ENCODE measurements at regions not wholly inside any gene's neighbourhood (a gene's known extent, or its start where the extent isn't known, plus 50 kb on each side); places are given as distances from the start of the nearest gene placed in this dataset.
A peak's percentile ranks its signal among the peaks of the same experiment; 100 is the strongest.
"Not testable (repeated sequence)": the region's sequence is repeated elsewhere in the genome, so short reads cannot be mapped to it uniquely, and the experiment has no call there.

DNA sequence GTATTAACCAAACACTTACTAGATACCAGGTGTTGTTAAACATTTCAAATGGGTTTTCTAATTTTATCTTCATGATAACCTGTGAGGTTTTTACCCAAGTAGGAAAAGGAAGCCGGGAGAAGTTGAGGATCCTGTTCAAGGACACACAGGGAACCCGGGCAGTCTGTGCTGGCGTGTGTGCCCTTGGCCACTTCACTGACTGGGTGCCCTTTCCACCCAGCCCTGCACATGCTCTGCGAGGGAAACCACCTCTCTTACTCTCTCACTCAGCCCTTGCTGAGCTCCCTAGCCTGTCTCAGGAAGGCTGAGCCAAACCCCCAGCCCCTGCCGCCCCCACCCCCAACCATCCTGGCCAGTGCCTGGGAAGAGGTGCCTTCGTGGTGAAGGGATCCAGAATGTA, 51.8 kb downstream of the TEX44 start:
- Histone ChIP-seq H3K27ac (peak overlapping the region; percentile 84), H3K36me3 (no peaks in the 10 kb centered on the region), H3K27me3 (ENCODE audit: low read depth) (no peaks in the 10 kb centered on the region), H3K4me3 (no peak overlapping the region), H3K9me3 (no peaks in the 10 kb centered on the region), H3K4me1 (peaks cover 46% of the 10 kb centered on the region)
- TF ChIP-seq, protein P1, sequence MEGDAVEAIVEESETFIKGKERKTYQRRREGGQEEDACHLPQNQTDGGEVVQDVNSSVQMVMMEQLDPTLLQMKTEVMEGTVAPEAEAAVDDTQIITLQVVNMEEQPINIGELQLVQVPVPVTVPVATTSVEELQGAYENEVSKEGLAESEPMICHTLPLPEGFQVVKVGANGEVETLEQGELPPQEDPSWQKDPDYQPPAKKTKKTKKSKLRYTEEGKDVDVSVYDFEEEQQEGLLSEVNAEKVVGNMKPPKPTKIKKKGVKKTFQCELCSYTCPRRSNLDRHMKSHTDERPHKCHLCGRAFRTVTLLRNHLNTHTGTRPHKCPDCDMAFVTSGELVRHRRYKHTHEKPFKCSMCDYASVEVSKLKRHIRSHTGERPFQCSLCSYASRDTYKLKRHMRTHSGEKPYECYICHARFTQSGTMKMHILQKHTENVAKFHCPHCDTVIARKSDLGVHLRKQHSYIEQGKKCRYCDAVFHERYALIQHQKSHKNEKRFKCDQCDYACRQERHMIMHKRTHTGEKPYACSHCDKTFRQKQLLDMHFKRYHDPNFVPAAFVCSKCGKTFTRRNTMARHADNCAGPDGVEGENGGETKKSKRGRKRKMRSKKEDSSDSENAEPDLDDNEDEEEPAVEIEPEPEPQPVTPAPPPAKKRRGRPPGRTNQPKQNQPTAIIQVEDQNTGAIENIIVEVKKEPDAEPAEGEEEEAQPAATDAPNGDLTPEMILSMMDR (IDR thresholded peaks at IDR 0.05): no peak
- ATAC-seq (no peak), DNase-seq (no peak)
- intact Hi-C loops (cut with DNase I): no loop called here

DNA sequence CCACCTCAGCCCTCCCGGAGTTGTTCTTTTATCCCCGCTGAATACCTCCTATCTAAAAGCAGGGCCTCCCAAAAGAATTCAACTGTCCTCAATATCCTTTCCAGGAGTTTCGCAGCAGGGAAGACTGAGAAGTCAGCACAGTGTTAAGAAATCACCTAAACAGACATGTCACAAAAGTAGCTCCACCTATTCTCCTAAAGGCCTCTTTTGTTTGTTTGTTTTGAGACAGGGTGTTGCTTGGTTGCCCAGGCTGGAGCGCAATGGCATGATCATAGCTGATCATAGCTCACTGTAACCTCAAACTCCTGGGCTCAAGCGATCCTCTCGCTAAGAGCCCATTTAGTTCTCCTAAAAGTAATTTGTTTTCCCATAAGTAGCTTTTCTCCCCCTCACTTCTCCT, 53.8 kb downstream of the TEX44 start:
- H3K4me1 ChIP-seq: peaks cover 29% of the 10 kb centered on the region
- H3K36me3 ChIP-seq: no peaks in the 10 kb centered on the region
- no peaks in the 10 kb centered on the region for H3K9me3 ChIP-seq
- H3K27ac ChIP-seq: no peak overlapping the region
- ATAC-seq (peak; percentile 45 to 50), DNase-seq (no peak)
- TF ChIP-seq, protein P1 (IDR thresholded peaks at IDR 0.05): no peak
- no peak overlapping the region for H3K4me3 ChIP-seq
- H3K27me3 ChIP-seq (ENCODE audit: low read depth): no peaks in the 10 kb centered on the region
- intact Hi-C loops (cut with DNase I): no loop called here

DNA sequence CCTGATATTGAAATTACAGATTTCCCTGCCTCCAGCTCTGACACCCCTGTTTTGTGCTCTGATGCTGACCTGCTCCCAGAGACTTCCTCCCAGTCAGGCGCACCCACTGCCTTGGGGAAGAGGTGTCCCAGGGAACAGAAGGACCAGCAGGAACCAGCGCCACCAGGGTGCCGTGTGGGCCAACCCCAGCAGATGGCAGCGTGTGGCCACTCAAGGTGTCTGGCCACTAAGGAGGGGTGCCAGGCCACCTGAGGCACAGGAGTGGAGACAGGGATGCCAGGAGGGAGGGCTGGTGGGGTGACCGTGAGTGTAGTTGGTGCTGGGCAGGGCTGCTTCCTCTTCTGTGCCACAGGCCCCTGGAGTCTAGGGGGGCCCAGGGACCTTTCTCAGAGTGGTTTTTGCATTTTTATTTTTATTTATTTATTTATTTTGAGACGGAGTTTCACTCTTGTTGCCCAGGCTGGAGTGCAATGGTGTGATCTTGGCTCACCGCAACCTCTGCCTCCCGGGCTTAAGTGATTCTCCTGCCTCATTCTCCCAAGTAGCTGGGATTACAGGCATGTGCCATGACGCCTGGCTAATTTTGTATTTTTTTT, 56.0 kb downstream of the TEX44 start:
- H3K4me1 ChIP-seq: peaks cover 9% of the 10 kb centered on the region
- no peaks in the 10 kb centered on the region for H3K36me3 ChIP-seq
- TF ChIP-seq, protein P1 (IDR thresholded peaks at IDR 0.05): peak; percentile 79
- DNase-seq (peak; percentile 87), ATAC-seq (peak; percentile 91 to 94)
- no peaks in the 10 kb centered on the region for H3K27me3 ChIP-seq (ENCODE audit: low read depth)
- intact Hi-C loops (cut with DNase I): no loop called here
- H3K4me3 ChIP-seq: no peak overlapping the region
- H3K27ac ChIP-seq: no peak overlapping the region
- no peaks in the 10 kb centered on the region for H3K9me3 ChIP-seq

DNA sequence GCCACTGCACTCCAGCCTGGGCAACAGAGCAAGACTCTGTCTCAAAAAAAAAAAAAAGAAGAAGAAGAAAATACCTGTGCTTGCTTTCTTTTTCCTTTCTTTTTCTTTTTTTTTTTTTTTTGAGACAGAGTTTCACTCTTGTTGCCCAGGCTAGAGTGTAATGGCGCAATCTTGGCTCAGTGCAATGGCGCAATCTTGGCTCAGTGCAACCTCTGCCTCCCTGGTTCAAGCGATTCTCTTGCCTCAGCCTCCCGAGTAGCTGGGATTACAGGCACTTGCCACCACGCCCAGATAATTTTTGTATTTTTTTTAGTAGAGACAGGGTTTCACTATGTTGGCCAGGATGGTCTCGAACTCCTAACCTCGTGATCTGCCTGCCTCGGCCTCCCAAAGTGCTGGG, 56.8 kb upstream of the PTMA start:
- H3K36me3 ChIP-seq; H3K4me3 ChIP-seq; H3K27ac ChIP-seq; H3K4me1 ChIP-seq; intact Hi-C loops (cut with DNase I); H3K27me3 ChIP-seq (ENCODE audit: low read depth); ATAC-seq; H3K9me3 ChIP-seq: not testable (repeated sequence)
- DNase-seq: peak; percentile 78

DNA sequence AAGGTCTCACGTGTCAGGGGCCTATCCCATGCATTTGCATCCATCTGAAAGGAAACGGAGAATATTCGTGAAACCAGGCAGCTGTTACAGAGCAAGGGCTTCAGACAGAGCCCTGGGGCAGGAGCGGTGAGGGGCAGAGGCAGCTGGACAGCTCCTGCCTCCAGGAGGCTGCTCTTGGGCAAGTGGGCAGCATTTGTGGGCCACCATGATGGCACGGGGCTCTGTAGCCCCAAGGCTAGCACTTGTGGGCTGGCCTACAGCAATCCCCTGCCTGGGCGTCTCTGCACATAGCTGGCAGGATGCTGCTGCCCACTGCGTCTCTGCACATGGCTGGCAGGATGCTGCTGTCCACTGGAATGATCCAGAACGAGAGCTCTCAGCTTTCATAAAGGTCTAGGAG, 52.8 kb upstream of the PTMA start:
- DNase-seq: no peak
- Histone ChIP-seq H3K4me1 (no peaks in the 10 kb centered on the region), H3K9me3 (no peaks in the 10 kb centered on the region), H3K4me3 (no peak overlapping the region), H3K36me3 (no peaks in the 10 kb centered on the region), H3K27me3 (ENCODE audit: low read depth) (no peaks in the 10 kb centered on the region), H3K27ac (no peak overlapping the region)
- TF ChIP-seq, protein P1 (IDR thresholded peaks at IDR 0.05): no peak
- intact Hi-C loops (cut with DNase I): no loop called here
- ATAC-seq: no peak

DNA sequence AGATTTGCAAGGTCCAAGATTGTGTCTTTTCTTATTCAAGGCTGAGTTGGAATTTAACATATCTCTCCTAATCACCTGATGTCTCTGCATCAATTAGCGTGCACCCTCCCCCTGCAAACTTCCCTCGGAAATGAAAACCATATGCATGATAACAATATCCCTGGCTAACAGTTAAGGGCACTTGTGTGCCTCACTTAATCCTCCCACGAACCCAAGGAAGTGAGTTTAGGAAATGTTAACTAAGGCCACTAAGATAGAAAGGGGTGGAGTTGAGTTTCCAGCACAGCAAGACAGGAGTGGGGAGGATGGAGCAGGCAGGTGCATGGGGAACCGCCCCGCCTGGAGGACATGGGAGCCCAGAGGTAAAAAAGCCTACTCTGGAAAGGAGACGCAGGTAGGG, 52.4 kb upstream of the PTMA start:
- Histone ChIP-seq H3K9me3 (no peaks in the 10 kb centered on the region), H3K27me3 (ENCODE audit: low read depth) (no peaks in the 10 kb centered on the region), H3K36me3 (no peaks in the 10 kb centered on the region), H3K4me1 (no peaks in the 10 kb centered on the region), H3K4me3 (no peak overlapping the region), H3K27ac (no peak overlapping the region)
- intact Hi-C loops (cut with DNase I): no loop called here
- TF ChIP-seq, protein P1 (IDR thresholded peaks at IDR 0.05): no peak
- DNase-seq (no peak), ATAC-seq (no peak)
